Stimulated activated CD8-positive, alpha-beta memory T cell treated with anti-CD3 and anti-CD28 coated beads, Interleukin-12 subunit alpha, Interleukin-12 subunit beta, amount 100 ng/mL, for 1 hour (primary cell): ENCODE measurements at regions not wholly inside any gene's neighbourhood (a gene's known extent, or its start where the extent isn't known, plus 50 kb on each side); places are given as distances from the start of the nearest gene placed in this dataset.

Experiments
- DNase-seq: peaks from one replicate; pipeline ENCODE4 v3.0.0-alpha.2; 2020; ENCODE audit warnings: low read depth

GRCh38 chr6:98747960-98748359, 86.4 kb upstream of the POU3F2 start:
- DNase-seq: no peak

- DNase-seq: no peak
Measured at GRCh38 chr6:98759459-98759858, 74.9 kb upstream of the POU3F2 start.

- no peak for DNase-seq
Measured at GRCh38 chr6:98764373-98764911, 69.9 kb upstream of the POU3F2 start.

- DNase-seq: no peak
Measured at GRCh38 chr6:98769546-98769945, 64.8 kb upstream of the POU3F2 start.

GRCh38 chr6:98775205-98775604, 59.2 kb upstream of the POU3F2 start:
- DNase-seq: no peak

- no peak for DNase-seq
Measured at GRCh38 chr6:98777762-98778161, 56.6 kb upstream of the POU3F2 start.

GRCh38 chr6:98779618-98780017, 54.8 kb upstream of the POU3F2 start:
- DNase-seq: no peak

GRCh38 chr6:98782772-98783171, 51.6 kb upstream of the POU3F2 start:
- DNase-seq: no peak

GRCh38 chr6:98783578-98783977, 50.8 kb upstream of the POU3F2 start:
- DNase-seq: no peak
